GM18858 (cell line): ENCODE measurements at regions not wholly inside any gene's neighbourhood (a gene's known extent, or its start where the extent isn't known, plus 50 kb on each side); places are given as distances from the start of the nearest gene placed in this dataset.
"Not testable (repeated sequence)": the region's sequence is repeated elsewhere in the genome, so short reads cannot be mapped to it uniquely, and the experiment has no call there.

Source experiments
- ATAC-seq: cut with Tn5 transposase; IDR thresholded peaks from one replicate; pipeline ENCODE4 v1.9.1; 2021; ENCODE audit not compliant: unreplicated experiment

DNA sequence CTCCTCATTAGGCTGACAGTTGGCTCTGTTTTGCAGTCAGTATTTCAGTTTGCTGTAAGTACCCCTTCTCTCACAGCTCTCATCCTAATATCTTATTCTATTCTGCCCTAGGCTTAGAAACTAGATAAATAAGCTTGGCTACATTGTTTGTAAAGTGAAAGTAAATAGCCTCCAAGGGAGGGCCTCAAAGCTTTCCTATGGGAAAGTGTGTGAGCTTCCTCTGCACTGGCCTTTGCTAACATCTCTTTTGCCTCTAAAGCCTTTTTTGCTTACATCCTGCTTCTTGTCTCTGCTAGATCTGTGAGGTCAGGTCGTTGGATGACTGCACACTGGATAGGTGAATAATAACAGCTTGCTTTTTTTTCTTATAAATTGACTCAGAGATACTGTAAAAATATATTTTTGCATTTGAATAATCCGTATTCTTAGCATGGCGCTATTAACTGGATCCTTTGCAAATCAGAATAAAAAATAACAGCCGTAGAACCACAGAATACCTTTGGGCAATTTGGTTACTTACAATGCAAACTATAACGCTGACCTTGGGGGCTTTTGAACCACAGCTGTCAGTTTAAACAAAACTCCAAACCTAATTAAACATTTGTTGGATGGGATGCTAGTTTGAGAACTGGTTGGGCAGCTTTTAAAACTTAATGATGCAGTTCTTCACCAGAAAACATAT is 55.1 kb downstream of the TTC6 start:
- no peak for ATAC-seq

- ATAC-seq = no peak
Observed at GRCh38 chr14:37652042-37652441, 56.6 kb downstream of the TTC6 start.

DNA sequence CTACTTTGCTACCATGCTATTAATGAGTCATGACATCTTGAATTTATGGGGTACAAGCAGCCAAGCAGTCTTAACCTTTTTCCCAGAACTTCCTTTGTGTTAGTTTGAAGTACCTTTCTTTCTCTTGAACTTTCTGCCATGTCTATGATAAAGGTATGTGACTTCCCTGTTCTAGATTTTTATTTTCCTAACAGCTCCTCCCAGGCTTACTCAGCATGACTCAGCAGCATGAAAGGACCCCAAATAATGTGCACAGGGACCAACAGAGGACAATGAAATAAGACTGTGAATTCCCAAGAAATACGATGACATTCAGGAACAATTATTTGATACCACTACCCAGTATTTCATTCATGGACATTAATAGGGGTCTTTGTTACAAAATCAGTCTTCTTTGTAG is 60.0 kb downstream of the TTC6 start:
- no peak for ATAC-seq

DNA sequence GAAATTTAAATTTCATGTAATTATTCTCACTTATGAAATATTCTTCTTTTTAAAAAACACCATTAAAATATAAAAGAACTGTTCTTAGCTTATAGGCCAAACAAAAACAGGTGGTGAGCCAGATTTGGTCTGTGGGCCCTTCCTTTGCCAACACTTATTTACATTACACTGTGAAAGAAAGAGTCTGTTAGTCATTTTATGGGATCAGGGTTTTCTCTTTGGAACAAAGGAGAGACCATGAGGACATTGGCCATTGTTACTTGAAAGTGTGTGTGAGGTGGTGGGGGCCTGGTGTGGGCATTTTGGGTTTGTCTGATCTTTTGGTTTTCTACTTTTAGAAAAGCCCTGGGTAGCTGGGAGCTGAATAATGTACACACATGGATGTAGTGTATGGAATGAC is 62.7 kb downstream of the TTC6 start:
- no peak for ATAC-seq

DNA sequence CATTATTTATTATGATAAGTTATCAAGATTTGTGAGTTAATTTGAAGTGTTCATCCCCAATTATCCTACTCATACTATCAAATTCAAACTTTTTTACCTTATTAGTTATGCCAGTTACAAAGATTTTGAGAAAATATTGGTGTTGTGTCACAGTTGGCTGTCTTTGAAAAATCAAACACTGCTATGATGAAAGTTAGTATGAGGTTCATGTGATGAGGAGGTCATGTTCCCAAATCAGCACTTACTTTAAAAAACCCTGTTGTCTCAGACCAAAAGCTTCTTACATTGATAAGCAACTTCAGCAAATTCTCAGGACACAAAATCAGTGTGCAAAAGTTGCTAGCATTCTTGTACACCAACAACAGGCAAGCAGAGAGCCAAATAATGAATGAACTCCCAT is 68.1 kb downstream of the TTC6 start:
- ATAC-seq = no peak

DNA sequence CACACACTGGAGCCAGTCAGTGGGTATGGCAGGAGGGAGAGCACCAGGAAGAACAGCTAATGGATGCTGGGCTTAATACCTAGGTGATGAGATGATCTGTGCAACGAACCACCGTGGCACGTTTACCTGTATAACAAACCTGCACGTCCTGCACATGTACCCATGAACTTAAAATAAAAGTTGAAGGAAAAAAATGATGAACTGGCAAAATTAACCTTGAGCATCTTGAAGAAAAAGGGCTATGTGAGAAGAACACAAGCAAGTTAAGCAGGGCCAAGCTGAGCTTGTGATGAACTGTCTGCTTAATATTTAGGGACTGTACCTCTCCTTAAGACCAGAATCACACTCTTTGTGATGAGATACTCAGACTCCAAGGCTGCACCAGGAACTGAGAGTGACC is 70.0 kb downstream of the TTC6 start:
- ATAC-seq = no peak

DNA sequence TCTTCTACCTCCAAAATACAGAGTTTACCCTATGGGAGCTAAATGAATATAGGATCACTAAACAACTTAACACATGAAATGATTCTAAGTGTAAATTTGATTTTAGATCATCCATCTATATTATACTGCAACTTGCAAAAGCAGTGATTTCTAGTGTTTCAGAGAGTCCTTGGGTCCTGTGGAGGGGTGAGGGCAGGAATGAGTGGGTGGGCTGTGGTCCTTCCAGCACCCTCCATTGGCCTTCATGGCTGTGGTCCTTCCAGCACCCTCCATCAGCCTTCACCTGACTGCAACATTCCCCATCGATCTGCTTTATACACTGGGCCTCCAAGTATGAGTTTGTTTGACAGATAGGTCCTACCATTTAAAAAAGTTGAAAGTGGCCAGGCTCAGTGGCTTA is 70.5 kb downstream of the TTC6 start:
- ATAC-seq = no peak

DNA sequence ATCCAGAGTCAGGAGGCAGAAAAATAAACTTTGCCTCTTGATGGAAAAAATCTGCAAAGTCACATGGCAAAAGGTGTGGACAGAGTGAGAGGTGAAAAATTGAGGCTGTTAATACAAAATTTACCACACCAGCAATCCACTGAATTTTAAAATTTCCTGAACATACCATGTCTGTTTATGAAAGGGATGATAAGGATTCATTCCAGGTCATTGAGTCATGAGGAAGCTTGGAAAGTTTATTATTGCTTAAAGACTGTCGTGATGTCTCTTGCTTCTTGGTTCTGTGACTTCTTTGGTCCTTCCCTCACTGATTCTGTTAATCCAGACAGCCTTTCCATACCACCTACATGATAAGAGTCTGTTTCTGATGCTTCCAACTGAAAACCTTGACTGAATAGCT is 73.2 kb downstream of the TTC6 start:
- ATAC-seq = no peak

DNA sequence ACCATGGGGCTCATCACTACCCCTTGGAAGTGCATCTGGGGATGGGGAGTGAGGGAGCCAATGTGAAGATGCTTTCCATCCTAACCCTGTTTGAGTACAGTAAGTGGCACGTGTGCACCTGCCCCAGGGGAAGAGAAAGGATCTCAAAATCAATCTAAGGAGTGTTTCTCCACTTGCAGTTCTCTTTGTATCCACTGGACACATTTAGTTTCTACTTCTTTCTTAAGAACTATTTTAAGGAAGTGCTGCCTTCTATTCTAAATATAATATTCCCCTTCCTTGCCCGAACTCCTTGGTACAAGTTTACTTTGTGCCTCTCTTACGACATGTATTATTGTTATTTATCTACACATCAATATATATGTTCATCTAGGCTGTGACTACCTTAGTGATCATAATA is 73.8 kb downstream of the TTC6 start:
- ATAC-seq = no peak

GRCh38 chr14:37673439-37673838 is 78.0 kb downstream of the TTC6 start:
- ATAC-seq = no peak

DNA sequence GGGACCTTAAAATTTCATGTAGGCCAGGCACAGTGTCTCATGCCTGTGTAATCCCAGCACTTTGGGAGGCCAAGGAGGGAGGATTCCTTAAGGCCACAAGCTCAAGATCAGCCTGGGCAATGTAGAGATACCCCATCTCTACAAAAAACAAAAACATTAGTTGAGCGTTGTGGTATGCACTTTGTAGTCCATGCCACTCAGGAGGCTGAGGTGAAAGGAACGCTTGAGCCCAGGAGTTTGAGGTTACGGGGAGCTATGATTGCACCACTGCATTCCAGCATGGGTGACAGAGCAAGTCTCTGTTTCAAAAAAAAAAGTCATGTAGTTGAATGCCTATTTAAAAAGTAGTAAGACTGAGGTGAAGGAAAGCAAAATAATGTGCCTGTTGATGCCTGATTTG is 83.5 kb downstream of the TTC6 start:
- no peak for ATAC-seq

GRCh38 chr14:37681486-37681885 is 86.1 kb downstream of the TTC6 start:
- no peak for ATAC-seq

DNA sequence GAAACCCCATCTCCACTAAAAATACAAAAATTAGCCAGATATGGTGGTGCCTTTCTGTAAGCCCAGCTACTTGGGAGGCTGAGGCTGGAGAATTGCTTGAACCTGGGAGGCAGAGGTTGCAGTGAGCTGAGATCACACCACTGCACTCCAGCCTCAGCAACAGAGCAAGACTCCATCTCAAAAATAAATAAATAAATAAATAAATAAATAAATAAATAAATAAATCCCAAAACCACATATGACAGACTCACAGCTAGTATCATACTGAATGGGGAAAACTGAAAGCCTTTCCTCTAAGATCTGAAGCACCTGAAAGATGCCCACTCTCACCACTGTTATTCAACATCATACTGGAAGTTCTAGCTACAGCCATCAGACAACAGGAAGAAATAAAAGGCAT is 97.3 kb downstream of the TTC6 start:
- ATAC-seq = not testable (repeated sequence)

DNA sequence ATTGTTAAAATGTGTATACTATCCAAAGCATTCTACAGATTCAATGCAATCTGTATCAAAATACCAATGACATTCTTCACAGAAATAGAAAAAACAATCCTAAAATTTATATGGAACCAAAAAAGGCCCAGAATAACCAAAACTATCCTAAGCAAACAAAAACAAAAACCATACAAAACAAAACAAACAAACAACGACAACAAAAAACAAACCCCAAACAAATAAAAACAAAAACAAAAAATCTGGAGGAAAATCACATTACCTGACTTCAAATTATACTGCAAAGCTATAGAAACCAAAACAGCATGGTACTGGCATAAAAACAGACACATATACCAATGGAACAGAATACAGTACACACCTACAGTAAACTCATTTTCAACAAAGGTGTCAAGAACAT is 98.0 kb downstream of the TTC6 start:
- not testable (repeated sequence) for ATAC-seq

DNA sequence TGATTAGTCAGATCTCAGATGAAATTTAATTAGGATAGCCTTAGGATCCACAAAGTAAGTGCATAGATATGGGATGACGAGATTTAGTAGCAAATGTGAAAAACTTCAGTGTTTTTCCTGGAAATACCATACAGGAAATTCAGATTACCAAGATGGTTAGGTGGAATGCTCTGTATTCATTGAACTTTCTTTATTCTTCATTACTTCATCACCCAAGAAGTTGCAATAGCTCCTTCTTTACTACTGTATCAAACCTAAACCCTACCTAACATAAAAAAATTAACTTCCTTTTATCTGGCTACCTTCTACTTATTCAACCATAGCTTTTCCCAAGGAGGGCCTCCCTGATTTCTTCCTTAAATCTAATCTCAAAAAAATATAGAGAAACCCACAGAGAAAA is 100.4 kb downstream of the TTC6 start:
- ATAC-seq = no peak

DNA sequence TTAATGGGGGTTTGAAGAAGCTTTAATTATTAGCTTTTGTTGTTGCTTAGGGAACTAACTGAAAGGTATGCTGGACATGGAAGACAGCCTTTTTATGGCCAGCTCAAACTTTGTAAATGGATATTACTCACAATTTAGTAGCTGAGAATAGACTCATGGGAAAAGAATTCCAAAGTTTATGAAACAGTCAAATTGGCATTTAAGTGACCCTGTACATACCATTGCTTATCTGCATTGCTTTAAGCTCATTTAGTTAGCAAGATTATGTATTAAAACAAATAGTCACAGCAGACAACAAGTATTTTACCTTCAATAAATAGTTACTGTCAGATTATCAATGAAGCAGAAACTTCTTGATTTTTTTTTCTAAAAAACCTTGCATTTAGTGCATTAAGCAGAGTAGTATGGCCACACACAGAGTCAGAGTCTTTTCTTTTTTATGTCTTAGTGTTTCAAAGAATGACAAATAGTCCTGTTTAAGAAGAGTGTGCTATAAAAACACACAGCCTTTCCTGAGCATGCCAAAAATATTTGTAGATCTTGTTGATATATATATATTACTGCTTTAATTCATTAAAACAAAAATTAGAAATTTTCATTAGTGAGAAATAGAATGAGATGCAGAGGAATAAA is 102.2 kb downstream of the TTC6 start:
- ATAC-seq = no peak

- no peak for ATAC-seq
Observed at GRCh38 chr14:37698840-37699777, 103.7 kb downstream of the TTC6 start.

- no peak for ATAC-seq
Observed at GRCh38 chr14:37707716-37708115, 112.3 kb downstream of the TTC6 start.

DNA sequence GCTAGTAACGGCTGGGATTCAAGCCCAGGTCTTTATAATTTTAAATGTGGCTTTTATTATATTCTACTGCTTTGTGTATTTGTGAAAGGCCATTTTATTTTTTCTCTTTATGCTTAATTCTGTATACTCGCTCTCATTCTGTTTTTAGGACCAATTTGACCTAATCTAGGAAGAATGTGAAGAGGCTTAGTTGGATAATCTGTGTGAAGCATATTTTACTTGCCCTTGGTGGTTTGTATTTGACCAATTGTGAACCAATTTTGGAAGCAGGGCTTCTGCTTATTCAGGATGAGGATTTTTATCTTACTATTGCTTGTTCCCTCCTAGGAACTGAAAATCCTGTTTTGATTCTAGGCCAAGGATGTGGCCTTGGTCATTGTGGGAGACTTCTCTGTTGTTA is 113.1 kb downstream of the TTC6 start:
- ATAC-seq = no peak

GRCh38 chr14:37709419-37710195 is 114.2 kb downstream of the TTC6 start:
- ATAC-seq = no peak

DNA sequence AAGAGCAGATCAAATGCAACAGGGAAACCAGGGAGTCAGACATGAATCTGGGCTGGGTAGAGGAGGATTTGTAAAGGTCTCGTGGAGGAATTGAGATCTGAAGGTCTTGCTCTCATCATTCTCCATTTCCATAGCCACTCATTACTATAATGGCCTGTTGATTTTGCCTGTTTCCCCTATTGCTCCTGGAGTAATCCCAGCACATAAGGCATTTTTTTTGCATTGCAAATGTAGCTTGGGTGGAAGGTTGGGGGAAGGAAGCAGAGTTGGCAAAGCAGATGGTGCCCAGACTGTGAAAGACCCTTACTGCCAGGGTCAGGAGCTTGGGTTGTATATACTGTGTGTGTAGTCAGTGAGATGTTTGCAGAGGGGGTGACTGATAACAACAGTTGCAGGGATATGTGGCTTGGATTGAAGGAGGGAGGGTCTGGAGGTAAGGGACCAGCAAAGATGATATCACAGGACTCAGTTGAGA is 116.0 kb downstream of the TTC6 start:
- ATAC-seq = no peak
